CD4-positive, alpha-beta T cell (primary cell): ENCODE measurements at regions not wholly inside any gene's neighbourhood (a gene's known extent, or its start where the extent isn't known, plus 50 kb on each side); places are given as distances from the start of the nearest gene placed in this dataset.

Source experiments
- ATAC-seq: fragments of 200-7000 bp; cut with Tn5 transposase; one replicate; pipeline ENCODE4 v1.10.0; 2022; ENCODE audit warnings: mild to moderate bottlenecking; ENCODE audit not compliant: poor library complexity
- CTCF ChIA-PET: fragments of 350-600 bp; sonication (Branson Sonifier 250); formaldehyde crosslinking; loops from one replicate; lab custom pipeline; 2021; ENCODE audit warnings: antibody characterized with exemption, inconsistent platforms; lab: Charles Lee
- POLR2A ChIA-PET: fragments of 350-600 bp; sonication (Branson Sonifier 250); formaldehyde crosslinking; loops from one replicate; lab custom pipeline; 2021; ENCODE audit warnings: antibody characterized with exemption, inconsistent platforms; lab: Charles Lee
- DNase-seq, 14 experiments: peaks; one replicate each; pipeline ENCODE4 v3.0.0-alpha.2; 2013 to 2020; ENCODE audit warnings: mixed read lengths in 2 of 14
- H3K27ac ChIP-seq, 2 donors: one replicate each; pipeline versions ENCODE4 v1.5.1 to v1.7.0; 2013; ENCODE audit warnings: low read length in 2 of 2, low read depth in 1 of 2, mild to moderate bottlenecking in 1 of 2
- H3K27me3 ChIP-seq, 2 experiments: 1 replicate in 1 of 2; 2 replicates in 1 of 2; pipeline versions ENCODE4 v1.6.1 to v1.7.0; 2013; ENCODE audit warnings: low read length in 2 of 2, control low read depth in 1 of 2, mild to moderate bottlenecking in 1 of 2, moderate library complexity in 1 of 2; ENCODE audit not compliant: insufficient read depth in 2 of 2, control insufficient read depth in 1 of 2
- H3K36me3 ChIP-seq: one replicate; pipeline ENCODE4 v1.6.1; 2013; ENCODE audit warnings: low read length, control low read depth; ENCODE audit not compliant: insufficient read depth
- H3K4me1 ChIP-seq: one replicate; pipeline ENCODE4 v1.6.1; 2013; ENCODE audit warnings: low read length, control low read depth; ENCODE audit not compliant: insufficient read depth
- H3K4me3 ChIP-seq: one replicate; pipeline ENCODE4 v1.5.1; 2013; ENCODE audit warnings: mild to moderate bottlenecking, low read length, moderate library complexity
- H3K9me3 ChIP-seq, 2 experiments: 1 replicate in 1 of 2; 2 replicates in 1 of 2; pipeline versions ENCODE4 v1.6.1 to v1.7.0; 2013; ENCODE audit warnings: low read length in 2 of 2, mild to moderate bottlenecking in 2 of 2, control low read depth in 1 of 2, moderate library complexity in 1 of 2; ENCODE audit not compliant: control insufficient read depth in 1 of 2, insufficient read depth in 1 of 2
- H3K27ac Mint-ChIP-seq: one replicate; pipeline ENCODE4 v1.8.0; 2020; ENCODE audit warnings: mixed read lengths
- H3K27me3 Mint-ChIP-seq: one replicate; pipeline ENCODE4 v1.8.0; 2021; ENCODE audit warnings: mixed read lengths
- H3K36me3 Mint-ChIP-seq: one replicate; pipeline ENCODE4 v1.8.0; 2021; ENCODE audit warnings: low read depth, mixed read lengths
- H3K4me1 Mint-ChIP-seq: one replicate; pipeline ENCODE4 v1.8.0; 2021; ENCODE audit warnings: low read depth, mixed read lengths
- H3K4me3 Mint-ChIP-seq: one replicate; pipeline ENCODE4 v1.8.0; 2020; ENCODE audit warnings: mild to moderate bottlenecking, mixed read lengths
- H3K9me3 Mint-ChIP-seq: one replicate; pipeline ENCODE4 v1.8.0; 2020; ENCODE audit warnings: mixed read lengths
- intact Hi-C, 2 experiments: fragments of 100-400 bp; cut with DNase I in 1 of 2; cut with micrococcal nuclease in 1 of 2; formaldehyde crosslinking; loops; one replicate each; pipeline versions ENCODE4 v1.15.1 to v1.9.0; 2023 to 2025; cut with DNase I, micrococcal nuclease
- TF ChIP-seq, protein P1 (sequence below): fragments of 200-600 bp; IDR thresholded peaks from one replicate; pipeline ENCODE4 v1.8.0; 2022; ENCODE audit warnings: antibody characterized with exemption, mild to moderate bottlenecking

DNA sequence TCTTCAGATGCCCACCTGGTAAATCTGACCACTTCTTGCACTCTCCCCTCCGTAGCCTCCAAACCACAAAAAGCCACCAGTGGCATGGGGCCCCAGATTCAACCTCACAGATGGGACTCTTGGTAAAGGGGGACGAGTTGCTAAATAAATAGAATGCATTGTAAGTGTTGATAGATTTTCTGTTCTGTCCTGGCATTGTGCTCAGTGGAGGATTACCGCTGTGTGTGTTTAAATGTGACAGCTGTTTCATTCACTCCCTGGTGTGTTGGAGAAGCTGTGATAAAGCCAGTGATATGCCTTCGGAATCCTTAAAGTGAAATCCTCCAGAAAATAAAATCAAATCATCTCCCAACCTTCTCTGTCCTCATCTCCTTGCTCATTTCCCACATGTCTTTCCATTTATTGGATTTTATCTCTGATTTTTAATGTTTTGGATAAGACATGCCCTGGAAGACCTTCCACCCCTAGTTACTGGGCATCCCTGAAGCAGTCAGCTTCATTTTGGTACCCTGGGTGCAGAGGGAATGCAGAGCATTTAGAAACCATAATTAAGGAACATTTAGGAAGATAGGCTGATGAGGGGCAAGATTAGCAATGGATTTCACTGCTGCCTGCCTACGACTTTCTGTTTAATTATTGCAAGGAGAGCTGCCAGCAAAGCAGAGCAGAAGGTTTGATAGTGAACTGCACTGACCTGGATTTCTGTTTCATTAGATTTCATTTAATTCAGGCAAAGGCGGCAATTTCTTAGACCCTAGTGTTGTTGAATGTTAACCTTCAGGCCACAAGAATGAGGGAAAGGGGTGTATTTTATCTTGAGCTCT lies 460.9 kb upstream of the KIRREL3 start:
- CTCF ChIA-PET: no interaction called here
- intact Hi-C loops: no loop called here

DNA sequence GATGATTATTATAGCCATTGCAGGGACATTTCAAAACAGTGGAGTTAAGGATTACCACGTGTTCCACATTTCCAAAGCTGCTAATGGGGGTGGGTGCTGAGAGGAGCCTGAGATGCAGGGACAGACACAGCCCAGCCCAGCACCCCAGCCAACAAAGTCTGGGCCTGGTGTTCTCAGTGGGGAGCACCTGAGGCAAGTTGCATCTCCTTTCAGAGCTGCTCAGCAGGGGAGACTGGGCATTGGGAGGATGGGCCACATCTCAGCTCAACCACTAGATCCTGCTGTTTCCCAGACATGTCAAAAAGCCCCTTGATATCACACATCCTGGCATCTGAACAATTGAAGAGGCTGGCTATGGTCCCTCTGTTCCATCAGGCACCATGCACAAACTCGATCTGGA lies 458.0 kb upstream of the KIRREL3 start:
- Mint-ChIP-seq H3K27ac (no peak overlapping the region), H3K4me3 (no peak overlapping the region), H3K4me1 (no peaks in the 10 kb centered on the region), H3K36me3 (no peaks in the 10 kb centered on the region), H3K27me3 (peaks cover 3% of the 10 kb centered on the region), H3K9me3 (no peaks in the 10 kb centered on the region)
- intact Hi-C loops: no loop called here
- Histone ChIP-seq H3K36me3 (no peaks in the 10 kb centered on the region), H3K27me3 (no peaks in the 10 kb centered on the region), H3K9me3 (no peaks in the 10 kb centered on the region), H3K4me1 (no peaks in the 10 kb centered on the region), H3K27ac (no peak overlapping the region), H3K4me3 (no peak overlapping the region)
- CTCF ChIA-PET: no interaction called here
- TF ChIP-seq, protein P1, sequence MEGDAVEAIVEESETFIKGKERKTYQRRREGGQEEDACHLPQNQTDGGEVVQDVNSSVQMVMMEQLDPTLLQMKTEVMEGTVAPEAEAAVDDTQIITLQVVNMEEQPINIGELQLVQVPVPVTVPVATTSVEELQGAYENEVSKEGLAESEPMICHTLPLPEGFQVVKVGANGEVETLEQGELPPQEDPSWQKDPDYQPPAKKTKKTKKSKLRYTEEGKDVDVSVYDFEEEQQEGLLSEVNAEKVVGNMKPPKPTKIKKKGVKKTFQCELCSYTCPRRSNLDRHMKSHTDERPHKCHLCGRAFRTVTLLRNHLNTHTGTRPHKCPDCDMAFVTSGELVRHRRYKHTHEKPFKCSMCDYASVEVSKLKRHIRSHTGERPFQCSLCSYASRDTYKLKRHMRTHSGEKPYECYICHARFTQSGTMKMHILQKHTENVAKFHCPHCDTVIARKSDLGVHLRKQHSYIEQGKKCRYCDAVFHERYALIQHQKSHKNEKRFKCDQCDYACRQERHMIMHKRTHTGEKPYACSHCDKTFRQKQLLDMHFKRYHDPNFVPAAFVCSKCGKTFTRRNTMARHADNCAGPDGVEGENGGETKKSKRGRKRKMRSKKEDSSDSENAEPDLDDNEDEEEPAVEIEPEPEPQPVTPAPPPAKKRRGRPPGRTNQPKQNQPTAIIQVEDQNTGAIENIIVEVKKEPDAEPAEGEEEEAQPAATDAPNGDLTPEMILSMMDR: no peak
- DNase-seq (no peak), ATAC-seq (no peak)
- POLR2A ChIA-PET: no interaction called here

More for the DNA sequence above, 460.9 kb upstream of the KIRREL3 start:
- no peak for ATAC-seq
- H3K4me1 ChIP-seq: no peaks in the 10 kb centered on the region
- no peak for DNase-seq
- TF ChIP-seq, protein P1: no peak
- POLR2A ChIA-PET: no interaction called here
- no peaks in the 10 kb centered on the region for H3K9me3 ChIP-seq
- H3K36me3 ChIP-seq: no peaks in the 10 kb centered on the region
- H3K4me3 Mint-ChIP-seq: no peak overlapping the region
- peaks cover 4% of the 10 kb centered on the region for H3K27me3 Mint-ChIP-seq
- H3K9me3 Mint-ChIP-seq: no peaks in the 10 kb centered on the region
- H3K27me3 ChIP-seq: no peaks in the 10 kb centered on the region
- H3K4me1 Mint-ChIP-seq: no peaks in the 10 kb centered on the region
- no peaks in the 10 kb centered on the region for H3K36me3 Mint-ChIP-seq
- no peak overlapping the region for H3K27ac ChIP-seq
- no peak overlapping the region for H3K27ac Mint-ChIP-seq
- no peak overlapping the region for H3K4me3 ChIP-seq

DNA sequence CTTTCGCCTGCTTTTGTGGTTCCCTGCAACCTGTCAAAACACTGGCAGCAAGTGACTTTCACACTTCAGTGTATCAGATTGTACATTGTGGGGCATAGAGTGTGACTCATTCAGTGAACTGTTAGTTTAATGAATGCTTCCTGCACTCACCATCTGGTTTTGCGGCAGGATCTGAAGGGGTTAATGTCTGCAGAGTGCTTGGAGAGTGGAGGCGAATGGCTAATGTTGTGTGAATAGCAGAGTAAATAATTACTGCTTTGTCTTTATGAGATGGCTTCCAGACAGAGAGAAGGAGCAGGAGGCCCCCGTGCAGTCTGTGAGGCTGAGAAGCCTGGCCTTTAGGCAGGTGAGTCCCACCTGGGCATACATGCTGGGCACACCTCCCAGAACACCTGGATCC lies 454.3 kb upstream of the KIRREL3 start:
- no peaks in the 10 kb centered on the region for H3K4me1 Mint-ChIP-seq
- H3K4me1 ChIP-seq: no peaks in the 10 kb centered on the region
- ATAC-seq: no peak
- no peak for DNase-seq
- no peak overlapping the region for H3K27ac ChIP-seq
- no peaks in the 10 kb centered on the region for H3K9me3 Mint-ChIP-seq
- H3K9me3 ChIP-seq: no peaks in the 10 kb centered on the region
- no peak overlapping the region for H3K4me3 Mint-ChIP-seq
- H3K4me3 ChIP-seq: no peak overlapping the region
- H3K36me3 Mint-ChIP-seq: no peaks in the 10 kb centered on the region
- intact Hi-C loops: no loop called here
- no peaks in the 10 kb centered on the region for H3K27me3 Mint-ChIP-seq
- TF ChIP-seq, protein P1: no peak
- no peaks in the 10 kb centered on the region for H3K27me3 ChIP-seq
- no peaks in the 10 kb centered on the region for H3K36me3 ChIP-seq
- ChIA-PET CTCF (no interaction called here), POLR2A (no interaction called here)
- no peak overlapping the region for H3K27ac Mint-ChIP-seq
